ENCODE measurements at regions not wholly inside any gene's neighbourhood (a gene's known extent, or its start where the extent isn't known, plus 50 kb on each side); places are given as distances from the start of the nearest gene placed in this dataset.

DNA sequence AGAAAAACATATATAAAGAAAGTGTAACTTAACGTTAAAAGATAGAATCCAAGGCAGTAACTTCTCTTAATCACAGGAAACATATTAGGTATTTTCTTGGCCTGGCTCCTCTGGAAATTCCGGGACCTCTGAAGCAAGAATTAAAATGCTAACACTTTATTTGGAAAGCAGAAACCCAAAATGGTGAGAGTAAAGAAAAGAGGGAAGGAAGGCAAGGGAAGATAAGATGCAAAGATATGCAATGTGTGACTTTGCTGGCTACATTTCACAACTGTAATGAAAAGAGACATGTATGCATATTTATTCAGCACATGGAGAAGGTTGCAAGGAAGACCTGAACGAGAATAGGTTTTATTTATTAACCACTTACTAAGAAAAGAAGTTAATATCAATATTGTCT is 372.5 kb downstream of the TBL1XR1 start:
- Mint-ChIP-seq H3K4me1 (ENCODE audit: insufficient read depth, unreplicated experiment) (no peaks in the 10 kb centered on the region), H3K36me3 (ENCODE audit: insufficient read depth, unreplicated experiment) (no peaks in the 10 kb centered on the region), H3K27me3 (ENCODE audit: insufficient read depth, unreplicated experiment) (no peaks in the 10 kb centered on the region), H3K9me3 (ENCODE audit: unreplicated experiment) (peaks cover 7% of the 10 kb centered on the region), H3K27ac (ENCODE audit: low read depth, unreplicated experiment) (no peak overlapping the region), H3K4me3 (ENCODE audit: unreplicated experiment) (no peak overlapping the region)
- ChIA-PET POLR2A (no interaction called here), CTCF (no interaction called here)
- TF ChIP-seq, protein P1, sequence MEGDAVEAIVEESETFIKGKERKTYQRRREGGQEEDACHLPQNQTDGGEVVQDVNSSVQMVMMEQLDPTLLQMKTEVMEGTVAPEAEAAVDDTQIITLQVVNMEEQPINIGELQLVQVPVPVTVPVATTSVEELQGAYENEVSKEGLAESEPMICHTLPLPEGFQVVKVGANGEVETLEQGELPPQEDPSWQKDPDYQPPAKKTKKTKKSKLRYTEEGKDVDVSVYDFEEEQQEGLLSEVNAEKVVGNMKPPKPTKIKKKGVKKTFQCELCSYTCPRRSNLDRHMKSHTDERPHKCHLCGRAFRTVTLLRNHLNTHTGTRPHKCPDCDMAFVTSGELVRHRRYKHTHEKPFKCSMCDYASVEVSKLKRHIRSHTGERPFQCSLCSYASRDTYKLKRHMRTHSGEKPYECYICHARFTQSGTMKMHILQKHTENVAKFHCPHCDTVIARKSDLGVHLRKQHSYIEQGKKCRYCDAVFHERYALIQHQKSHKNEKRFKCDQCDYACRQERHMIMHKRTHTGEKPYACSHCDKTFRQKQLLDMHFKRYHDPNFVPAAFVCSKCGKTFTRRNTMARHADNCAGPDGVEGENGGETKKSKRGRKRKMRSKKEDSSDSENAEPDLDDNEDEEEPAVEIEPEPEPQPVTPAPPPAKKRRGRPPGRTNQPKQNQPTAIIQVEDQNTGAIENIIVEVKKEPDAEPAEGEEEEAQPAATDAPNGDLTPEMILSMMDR (IDR thresholded peaks at IDR 0.05; ENCODE audit: unreplicated experiment) = no peak
- intact Hi-C loops (cut with micrococcal nuclease) = no loop called here
- BruUV-seq (replicated peaks) = no TSS peak
- no peak for DNase-seq (ENCODE audit: unreplicated experiment)

DNA sequence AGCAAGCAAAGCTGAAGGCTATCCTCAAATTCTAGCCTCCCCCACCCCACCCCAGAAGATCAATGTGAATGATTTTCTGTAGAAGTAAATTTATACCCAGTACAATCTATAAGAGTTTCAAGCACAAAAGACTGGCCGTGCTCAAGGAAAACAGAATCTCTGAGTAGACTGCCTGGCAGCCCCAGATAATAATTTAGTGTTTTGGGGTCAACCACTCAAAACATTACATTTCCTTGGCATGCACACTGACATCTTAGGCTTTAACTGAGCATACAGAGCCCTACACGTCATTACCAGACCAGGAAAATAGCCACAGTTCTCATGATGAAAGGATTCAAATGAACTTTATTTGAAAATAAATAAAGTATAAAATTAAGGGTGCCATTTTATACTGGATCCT is 376.5 kb downstream of the TBL1XR1 start:
- no TSS peak for BruUV-seq (replicated peaks)
- intact Hi-C loops (cut with micrococcal nuclease) = no loop called here
- H3K4me1 Mint-ChIP-seq (ENCODE audit: insufficient read depth, unreplicated experiment) = no peaks in the 10 kb centered on the region
- CTCF ChIA-PET = interaction anchor here (0.7 to 1.0 kb wide), 2 partner anchors 11 to 52 kb away, joined by 3 read pairs; no protein-coding TSS in a partner anchor
- no peaks in the 10 kb centered on the region for H3K27me3 Mint-ChIP-seq (ENCODE audit: insufficient read depth, unreplicated experiment)
- POLR2A ChIA-PET = no interaction called here
- H3K27ac Mint-ChIP-seq (ENCODE audit: low read depth, unreplicated experiment) = no peak overlapping the region
- no peak overlapping the region for H3K4me3 Mint-ChIP-seq (ENCODE audit: unreplicated experiment)
- DNase-seq (ENCODE audit: unreplicated experiment) = no peak
- H3K9me3 Mint-ChIP-seq (ENCODE audit: unreplicated experiment) = no peaks in the 10 kb centered on the region
- no peaks in the 10 kb centered on the region for H3K36me3 Mint-ChIP-seq (ENCODE audit: insufficient read depth, unreplicated experiment)
- TF ChIP-seq, protein P1 (IDR thresholded peaks at IDR 0.05; ENCODE audit: unreplicated experiment) = no peak

DNA sequence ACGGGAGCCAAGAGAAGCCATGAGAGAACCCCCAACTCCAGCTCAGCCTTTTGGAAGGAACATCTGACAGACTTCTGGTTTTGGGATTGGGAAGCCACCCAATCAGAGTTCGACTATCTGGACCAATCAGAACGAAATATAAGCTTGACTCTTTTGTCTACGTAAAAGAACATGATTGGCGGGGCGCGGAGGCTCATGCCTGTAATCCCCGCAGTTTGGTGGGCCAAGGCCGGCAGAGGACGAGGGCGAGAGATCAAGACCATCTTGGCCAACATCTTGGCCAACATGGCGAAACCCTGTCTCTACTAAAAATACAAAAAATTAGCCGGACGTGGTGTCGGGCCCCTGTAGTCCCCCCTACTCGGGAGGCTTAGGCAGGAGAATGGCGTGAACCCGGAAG is 380.3 kb downstream of the TBL1XR1 start:
- TF ChIP-seq, protein P1 (IDR thresholded peaks at IDR 0.05; ENCODE audit: unreplicated experiment) = no peak
- DNase-seq (ENCODE audit: unreplicated experiment) = no peak
- H3K9me3 Mint-ChIP-seq (ENCODE audit: unreplicated experiment) = no peaks in the 10 kb centered on the region
- H3K27me3 Mint-ChIP-seq (ENCODE audit: insufficient read depth, unreplicated experiment) = no peaks in the 10 kb centered on the region
- no TSS peak for BruUV-seq (replicated peaks)
- no peak overlapping the region for H3K4me3 Mint-ChIP-seq (ENCODE audit: unreplicated experiment)
- H3K4me1 Mint-ChIP-seq (ENCODE audit: insufficient read depth, unreplicated experiment) = no peaks in the 10 kb centered on the region
- H3K36me3 Mint-ChIP-seq (ENCODE audit: insufficient read depth, unreplicated experiment) = no peaks in the 10 kb centered on the region
- intact Hi-C loops (cut with micrococcal nuclease) = no loop called here
- ChIA-PET POLR2A (no interaction called here), CTCF (no interaction called here)
- no peak overlapping the region for H3K27ac Mint-ChIP-seq (ENCODE audit: low read depth, unreplicated experiment)

DNA sequence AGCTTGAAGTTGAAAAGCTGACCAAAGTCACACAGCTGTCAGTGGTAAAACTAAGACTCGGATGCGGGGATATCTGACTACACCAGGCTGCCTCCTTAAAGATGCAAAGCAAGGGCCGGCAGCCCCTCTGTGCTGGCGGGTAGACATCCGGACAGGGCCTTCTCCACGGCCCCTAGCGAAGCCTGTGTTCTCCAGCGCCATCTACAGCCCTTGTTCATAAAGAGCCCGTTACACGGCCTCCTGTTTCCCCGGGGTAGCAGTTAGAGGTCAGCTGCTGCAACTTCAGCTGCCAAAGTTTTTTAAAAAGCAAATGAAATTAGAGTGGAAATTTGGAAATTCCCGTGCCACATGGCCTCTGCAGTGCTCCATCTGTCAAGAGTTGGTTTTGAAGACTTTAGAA is 383.0 kb downstream of the TBL1XR1 start:
- peak; percentile 34 for DNase-seq (ENCODE audit: unreplicated experiment)

More for the DNA sequence above, 383.0 kb downstream of the TBL1XR1 start:
- Mint-ChIP-seq H3K4me3 (ENCODE audit: unreplicated experiment) (no peak overlapping the region), H3K36me3 (ENCODE audit: insufficient read depth, unreplicated experiment) (no peaks in the 10 kb centered on the region), H3K4me1 (ENCODE audit: insufficient read depth, unreplicated experiment) (no peaks in the 10 kb centered on the region), H3K9me3 (ENCODE audit: unreplicated experiment) (no peaks in the 10 kb centered on the region), H3K27ac (ENCODE audit: low read depth, unreplicated experiment) (no peak overlapping the region), H3K27me3 (ENCODE audit: insufficient read depth, unreplicated experiment) (no peaks in the 10 kb centered on the region)
- CTCF ChIA-PET = interaction anchor here (0.5 to 1.5 kb wide), 3 partner anchors 9 to 1837 kb away, joined by 3 to 4 read pairs (median 3); no protein-coding TSS in a partner anchor
- POLR2A ChIA-PET = no interaction called here
- BruUV-seq (replicated peaks) = no TSS peak
- TF ChIP-seq, protein P1 (IDR thresholded peaks at IDR 0.05; ENCODE audit: unreplicated experiment) = peak; percentile 12
- intact Hi-C loops (cut with micrococcal nuclease) = no loop called here

Data from MCF 10A (cell line).